K562 (cell line): ENCODE measurements at regions not wholly inside any gene's neighbourhood (a gene's known extent, or its start where the extent isn't known, plus 50 kb on each side); places are given as distances from the start of the nearest gene placed in this dataset.

Source experiments
- ADNP ChIP-seq: fragments of 200-800 bp; sonication (Bioruptor generic); IDR thresholded peaks from 2 replicates; pipeline ENCODE4 v1.6.1; 2016; ENCODE audit warnings: missing genetic modification characterization, missing compliant biosample characterization
- ATF3 ChIP-seq, 2 experiments: fragments of 450-650 bp in 1 of 2; sonication (generic) in 1 of 2; formaldehyde crosslinking in 1 of 2; IDR thresholded peaks in 1 of 2; conservative IDR thresholded peaks in 1 of 2; 2 replicates each; pipeline versions ENCODE4 v1.6.1 to v1.8.1; 2016 to 2023; ENCODE audit warnings: mild to moderate bottlenecking in 2 of 2, moderate library complexity in 2 of 2, inconsistent platforms in 1 of 2, missing genetic modification reagents in 1 of 2
- CEBPB ChIP-seq: fragments of 450-650 bp; IDR thresholded peaks from 2 replicates; pipeline ENCODE4 v1.6.1; 2016; ENCODE audit warnings: missing genetic modification characterization, missing compliant biosample characterization
- ESRRA ChIP-seq: fragments of 450-650 bp; IDR thresholded peaks from 2 replicates; pipeline ENCODE4 v1.6.1; 2014; ENCODE audit warnings: low read depth, mild to moderate bottlenecking, moderate library complexity, borderline replicate concordance
- FOSL1 ChIP-seq: fragments of 200-800 bp; sonication (Bioruptor generic); conservative IDR thresholded peaks from 2 replicates; pipeline ENCODE4 v1.6.1; 2016; ENCODE audit warnings: missing genetic modification characterization, missing compliant biosample characterization
- FOXK2 ChIP-seq, 2 experiments: fragments of 450-650 bp; IDR thresholded peaks in 1 of 2; conservative IDR thresholded peaks in 1 of 2; 2 replicates each; pipeline ENCODE4 v1.6.1; 2016; ENCODE audit warnings: low read depth in 2 of 2, mild to moderate bottlenecking in 1 of 2
- FOXP1 ChIP-seq: sonication (generic); formaldehyde crosslinking; IDR thresholded peaks from 2 replicates; pipeline ENCODE4 v1.8.0; 2022; ENCODE audit warnings: mild to moderate bottlenecking, missing genetic modification reagents
- KAT8 ChIP-seq: fragments of 450-650 bp; IDR thresholded peaks from 2 replicates; pipeline ENCODE4 v1.6.1; 2016; ENCODE audit warnings: low read depth, mild to moderate bottlenecking
- LEF1 ChIP-seq: fragments of 450-650 bp; IDR thresholded peaks from 2 replicates; pipeline ENCODE4 v1.6.1; 2016; ENCODE audit warnings: mild to moderate bottlenecking
- MECOM ChIP-seq: fragments of 250-450 bp; sonication (Bioruptor Pico); IDR thresholded peaks from 2 replicates; pipeline ENCODE4 v1.8.0; 2022; ENCODE audit warnings: inconsistent platforms
- MED1 ChIP-seq: sonication (generic); formaldehyde crosslinking; IDR thresholded peaks from 2 replicates; pipeline ENCODE4 v1.8.1; 2023; ENCODE audit warnings: missing genetic modification reagents, borderline replicate concordance
- NEUROD1 ChIP-seq: fragments of 150-350 bp; IDR thresholded peaks from 2 replicates; pipeline ENCODE4 v1.6.1; 2014; ENCODE audit warnings: borderline replicate concordance, low read length, low read depth; ENCODE audit not compliant: partially characterized antibody
- POLR2B ChIP-seq: fragments of 450-650 bp; IDR thresholded peaks from 2 replicates; pipeline ENCODE4 v1.6.1; 2018; ENCODE audit warnings: low read depth; ENCODE audit not compliant: partially characterized antibody
- PTTG1 ChIP-seq: fragments of 450-650 bp; IDR thresholded peaks from 2 replicates; pipeline ENCODE4 v1.6.1; 2016; ENCODE audit warnings: low read depth, mild to moderate bottlenecking, missing genetic modification characterization, missing compliant biosample characterization
- RBM14 ChIP-seq: fragments of 200-400 bp; formaldehyde crosslinking; IDR thresholded peaks from 2 replicates; pipeline ENCODE4 v1.6.1; 2018; ENCODE audit warnings: low read depth, mild to moderate bottlenecking, low read length, moderate library complexity, borderline replicate concordance; ENCODE audit not compliant: insufficient read depth
- SMAD3 ChIP-seq: fragments of 450-650 bp; formaldehyde crosslinking; conservative IDR thresholded peaks from 2 replicates; pipeline ENCODE4 v1.4.0; 2020; ENCODE audit warnings: mild to moderate bottlenecking
- SMARCA5 ChIP-seq: fragments of 450-650 bp; IDR thresholded peaks from 2 replicates; pipeline ENCODE4 v1.6.1; 2016
- TARDBP ChIP-seq: fragments of 450-650 bp; IDR thresholded peaks from 2 replicates; pipeline ENCODE4 v1.6.1; 2016
- UBTF ChIP-seq, 2 experiments: IDR thresholded peaks; 2 replicates each; pipeline ENCODE4 v1.6.1; 2012; ENCODE audit warnings: improper control_type of control experiment in 2 of 2, low read depth in 2 of 2, low read length in 2 of 2, borderline replicate concordance in 1 of 2
- VEZF1 ChIP-seq: fragments of 200-800 bp; sonication (Bioruptor generic); IDR thresholded peaks from 2 replicates; pipeline ENCODE4 v1.6.1; 2017; ENCODE audit warnings: missing genetic modification characterization, missing compliant biosample characterization
- YBX1 ChIP-seq: fragments of 450-650 bp; IDR thresholded peaks from 2 replicates; pipeline ENCODE4 v1.7.1; 2016; ENCODE audit warnings: mild to moderate bottlenecking
- ZNF165 ChIP-seq: fragments of 250-450 bp; sonication (Bioruptor Pico); IDR thresholded peaks from 2 replicates; pipeline ENCODE4 v1.4.0; 2020; ENCODE audit warnings: borderline replicate concordance
- ZNF197 ChIP-seq: fragments of 200-800 bp; sonication (Bioruptor generic); IDR thresholded peaks from 2 replicates; pipeline ENCODE4 v1.6.1; 2016; ENCODE audit warnings: low read depth, missing genetic modification characterization, missing compliant biosample characterization
- ZNF583 ChIP-seq: fragments of 250-450 bp; sonication (Bioruptor Pico); IDR thresholded peaks from 2 replicates; pipeline ENCODE4 v1.4.0; 2020
- ZNF75A ChIP-seq: fragments of 450-650 bp; formaldehyde crosslinking; IDR thresholded peaks from 2 replicates; pipeline ENCODE4 v1.4.0; 2020; ENCODE audit warnings: mild to moderate bottlenecking

GRCh38 chr16:85393674-85394451, 219.3 kb upstream of the GSE1 start (continued):
- TF ChIP-seq FOXP1 (no peak), POLR2B (no peak), SMAD3 (no peak), ADNP (tag) (no peak), ZNF75A (no peak), ZNF583 (no peak), FOSL1 (tag) (no peak), VEZF1 (CRISPR knock-in tag) (peak; percentile 72), UBTF (IDR thresholded peaks at IDR 0.05; ENCODE audit: borderline replicate concordance in 1 of 2, low read depth in 2 of 2, low read length in 2 of 2) (no peak), MED1 (no peak), ZNF165 (CRISPR knock-in tag) (no peak), SMARCA5 (no peak), KAT8 (no peak), TARDBP (peak; percentile 68; the same call in 1 of the 2 replicates), FOXK2 (conservative IDR thresholded peaks at IDR 0.05 in 1 of 2, IDR thresholded peaks at IDR 0.05 in 1 of 2; ENCODE audit: low read depth in 2 of 2) (no peak), ATF3 (IDR thresholded peaks at IDR 0.05) (no peak), ATF3 (CRISPR knock-in tag; conservative IDR thresholded peaks at IDR 0.05) (no peak), PTTG1 (tag) (no peak), RBM14 (0 out of 2 replicates have a peak, but pooled peaks have one; percentile 61), ZNF197 (CRISPR knock-in tag) (no peak), NEUROD1 (peak; percentile 18), ESRRA (peak; percentile 54; the same call in 1 of the 2 replicates), LEF1 (no peak), MECOM (CRISPR knock-in tag) (no peak), CEBPB (tag) (no peak), YBX1 (no peak)
